ENCODE measurements at regions not wholly inside any gene's neighbourhood (a gene's known extent, or its start where the extent isn't known, plus 50 kb on each side); places are given as distances from the start of the nearest gene placed in this dataset.

- Histone ChIP-seq H3K4me3 (ENCODE audit: low read length in 3 of 3) (no peak overlapping the region), H3K27ac (ENCODE audit: low read depth in 2 of 2, low read length in 2 of 2) (no peak overlapping the region), H3K4me1 (ENCODE audit: control insufficient read depth in 2 of 3, insufficient read depth in 2 of 3, low read depth in 1 of 3, low read length in 3 of 3) (no peaks in the 10 kb centered on the region), H3K9ac (ENCODE audit: low read length in 3 of 3) (no peak overlapping the region), H3K9me3 (ENCODE audit: control insufficient read depth in 2 of 3, insufficient read depth in 1 of 3, low read length in 3 of 3) (no peaks in the 10 kb centered on the region), H3K36me3 (ENCODE audit: control insufficient read depth in 2 of 3, insufficient read depth in 3 of 3, low read length in 3 of 3) (no peaks in the 10 kb centered on the region), H3K27me3 (ENCODE audit: control insufficient read depth, insufficient read depth, low read length) (no peaks in the 10 kb centered on the region)
- intact Hi-C loops (cut with DNase I) = no loop called here
- DNase-seq = peak in 1 of 5 donors; percentile 13
- no peak for TF ChIP-seq CTCF (IDR thresholded peaks at IDR 0.05; ENCODE audit: borderline replicate concordance, extremely low read depth, insufficient read depth)
- no peak for FAIRE-seq
Observed at GRCh38 chr13:61187471-61187870, 228.2 kb downstream of the PCDH20 start.

- intact Hi-C loops (cut with DNase I) = no loop called here
- FAIRE-seq (no peak), DNase-seq (no peak)
- Histone ChIP-seq H3K27me3 (ENCODE audit: control insufficient read depth, insufficient read depth, low read length) (no peaks in the 10 kb centered on the region), H3K4me1 (ENCODE audit: control insufficient read depth in 2 of 3, insufficient read depth in 2 of 3, low read depth in 1 of 3, low read length in 3 of 3) (peaks cover 0 to 5% (median 0%) of the 10 kb centered on the region in 3 donors), H3K27ac (ENCODE audit: low read depth in 2 of 2, low read length in 2 of 2) (no peak overlapping the region), H3K9me3 (ENCODE audit: control insufficient read depth in 2 of 3, insufficient read depth in 1 of 3, low read length in 3 of 3) (no peaks in the 10 kb centered on the region), H3K9ac (ENCODE audit: low read length in 3 of 3) (no peak overlapping the region), H3K36me3 (ENCODE audit: control insufficient read depth in 2 of 3, insufficient read depth in 3 of 3, low read length in 3 of 3) (no peaks in the 10 kb centered on the region), H3K4me3 (ENCODE audit: low read length in 3 of 3) (no peak overlapping the region)
- TF ChIP-seq CTCF (IDR thresholded peaks at IDR 0.05; ENCODE audit: borderline replicate concordance, extremely low read depth, insufficient read depth) = no peak
Observed at GRCh38 chr13:61183670-61184069, 232.0 kb downstream of the PCDH20 start.

GRCh38 chr13:61180234-61180633, 235.4 kb downstream of the PCDH20 start:
- TF ChIP-seq CTCF (IDR thresholded peaks at IDR 0.05; ENCODE audit: borderline replicate concordance, extremely low read depth, insufficient read depth) = no peak
- Histone ChIP-seq H3K4me1 (ENCODE audit: control insufficient read depth in 2 of 3, insufficient read depth in 2 of 3, low read depth in 1 of 3, low read length in 3 of 3) (peaks cover 0 to 5% (median 0%) of the 10 kb centered on the region in 3 donors), H3K4me3 (ENCODE audit: low read length in 3 of 3) (no peak overlapping the region), H3K9me3 (ENCODE audit: control insufficient read depth in 2 of 3, insufficient read depth in 1 of 3, low read length in 3 of 3) (no peaks in the 10 kb centered on the region), H3K27ac (ENCODE audit: low read depth in 2 of 2, low read length in 2 of 2) (no peak overlapping the region), H3K36me3 (ENCODE audit: control insufficient read depth in 2 of 3, insufficient read depth in 3 of 3, low read length in 3 of 3) (no peaks in the 10 kb centered on the region), H3K9ac (ENCODE audit: low read length in 3 of 3) (no peak overlapping the region), H3K27me3 (ENCODE audit: control insufficient read depth, insufficient read depth, low read length) (no peaks in the 10 kb centered on the region)
- DNase-seq (peak in 2 of 5 donors; percentile 42 to 64), FAIRE-seq (no peak)
- intact Hi-C loops (cut with DNase I) = no loop called here

- no peaks in the 10 kb centered on the region for H3K36me3 ChIP-seq (ENCODE audit: control insufficient read depth in 2 of 3, insufficient read depth in 3 of 3, low read length in 3 of 3)
- no peaks in the 10 kb centered on the region for H3K27me3 ChIP-seq (ENCODE audit: control insufficient read depth, insufficient read depth, low read length)
- H3K4me1 ChIP-seq (ENCODE audit: control insufficient read depth in 2 of 3, insufficient read depth in 2 of 3, low read depth in 1 of 3, low read length in 3 of 3) = peaks cover 0 to 5% (median 0%) of the 10 kb centered on the region in 3 donors
- TF ChIP-seq CTCF (IDR thresholded peaks at IDR 0.05; ENCODE audit: borderline replicate concordance, extremely low read depth, insufficient read depth) = no peak
- H3K27ac ChIP-seq (ENCODE audit: low read depth in 2 of 2, low read length in 2 of 2) = no peak overlapping the region
- no peaks in the 10 kb centered on the region for H3K9me3 ChIP-seq (ENCODE audit: control insufficient read depth in 2 of 3, insufficient read depth in 1 of 3, low read length in 3 of 3)
- no peak overlapping the region for H3K4me3 ChIP-seq (ENCODE audit: low read length in 3 of 3)
- FAIRE-seq = no peak
- no peak overlapping the region for H3K9ac ChIP-seq (ENCODE audit: low read length in 3 of 3)
- intact Hi-C loops (cut with DNase I) = no loop called here
- DNase-seq = peak in 2 of 5 donors; percentile 32 to 62
Observed at GRCh38 chr13:61179741-61180140, 235.9 kb downstream of the PCDH20 start.

All from kidney (tissue), 13 donors.